ENCODE measurements at regions not wholly inside any gene's neighbourhood (a gene's known extent, or its start where the extent isn't known, plus 50 kb on each side); places are given as distances from the start of the nearest gene placed in this dataset.

- TF ChIP-seq, protein P1, sequence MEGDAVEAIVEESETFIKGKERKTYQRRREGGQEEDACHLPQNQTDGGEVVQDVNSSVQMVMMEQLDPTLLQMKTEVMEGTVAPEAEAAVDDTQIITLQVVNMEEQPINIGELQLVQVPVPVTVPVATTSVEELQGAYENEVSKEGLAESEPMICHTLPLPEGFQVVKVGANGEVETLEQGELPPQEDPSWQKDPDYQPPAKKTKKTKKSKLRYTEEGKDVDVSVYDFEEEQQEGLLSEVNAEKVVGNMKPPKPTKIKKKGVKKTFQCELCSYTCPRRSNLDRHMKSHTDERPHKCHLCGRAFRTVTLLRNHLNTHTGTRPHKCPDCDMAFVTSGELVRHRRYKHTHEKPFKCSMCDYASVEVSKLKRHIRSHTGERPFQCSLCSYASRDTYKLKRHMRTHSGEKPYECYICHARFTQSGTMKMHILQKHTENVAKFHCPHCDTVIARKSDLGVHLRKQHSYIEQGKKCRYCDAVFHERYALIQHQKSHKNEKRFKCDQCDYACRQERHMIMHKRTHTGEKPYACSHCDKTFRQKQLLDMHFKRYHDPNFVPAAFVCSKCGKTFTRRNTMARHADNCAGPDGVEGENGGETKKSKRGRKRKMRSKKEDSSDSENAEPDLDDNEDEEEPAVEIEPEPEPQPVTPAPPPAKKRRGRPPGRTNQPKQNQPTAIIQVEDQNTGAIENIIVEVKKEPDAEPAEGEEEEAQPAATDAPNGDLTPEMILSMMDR (IDR thresholded peaks at IDR 0.05 in 2 of 3, conservative IDR thresholded peaks at IDR 0.05 in 1 of 3; ENCODE audit: control insufficient read depth in 2 of 3, extremely low read depth in 1 of 3, insufficient read depth in 1 of 3, low read depth in 3 of 3, low read length in 3 of 3) = no peak
- no peak for TF ChIP-seq CEBPB (IDR thresholded peaks at IDR 0.05; ENCODE audit: borderline replicate concordance in 1 of 2, low read depth in 2 of 2, low read length in 2 of 2)
- TF ChIP-seq, protein P2, sequence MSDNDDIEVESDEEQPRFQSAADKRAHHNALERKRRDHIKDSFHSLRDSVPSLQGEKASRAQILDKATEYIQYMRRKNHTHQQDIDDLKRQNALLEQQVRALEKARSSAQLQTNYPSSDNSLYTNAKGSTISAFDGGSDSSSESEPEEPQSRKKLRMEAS (IDR thresholded peaks at IDR 0.05; ENCODE audit: low read depth, low read length) = no peak
- no peak for TF ChIP-seq POLR2AphosphoS5 (IDR thresholded peaks at IDR 0.05; ENCODE audit: low read length)
- no peak for TF ChIP-seq ZBTB4 (CRISPR knock-in tag; IDR thresholded peaks at IDR 0.05)
- TF ChIP-seq USF1 (IDR thresholded peaks at IDR 0.05; ENCODE audit: borderline replicate concordance, extremely low read length, insufficient read depth, low read depth, low read length) = no peak
- no peak for TF ChIP-seq JUNB (IDR thresholded peaks at IDR 0.05)
- TF ChIP-seq MTA3 (IDR thresholded peaks at IDR 0.05; ENCODE audit: borderline replicate concordance, low read length) = no peak
- no peak for TF ChIP-seq TCF12 (IDR thresholded peaks at IDR 0.05; ENCODE audit: low read depth, low read length)
- no peak for TF ChIP-seq FOXM1 (IDR thresholded peaks at IDR 0.05; ENCODE audit: low read depth, low read length)
- no peak for TF ChIP-seq SIN3A (IDR thresholded peaks at IDR 0.05; ENCODE audit: low read depth, low read length)
- TF ChIP-seq EP300 (IDR thresholded peaks at IDR 0.05; ENCODE audit: borderline replicate concordance in 1 of 2, control insufficient read depth in 1 of 2, low read depth in 2 of 2, low read length in 2 of 2) = no peak
- TF ChIP-seq IKZF1 (conservative IDR thresholded peaks at IDR 0.05) = no peak
Measured at GRCh38 chr20:57892471-57892870, 182.7 kb upstream of the PMEPA1 start.

Data from GM12878 (cell line).